Activated naive CD4-positive, alpha-beta T cell treated with anti-CD3 and anti-CD28 coated beads for 36 hours (primary cell): ENCODE measurements at regions not wholly inside any gene's neighbourhood (a gene's known extent, or its start where the extent isn't known, plus 50 kb on each side); places are given as distances from the start of the nearest gene placed in this dataset.

Experiments
- CTCF ChIA-PET: fragments of 350-600 bp; sonication (Branson Sonifier 250); formaldehyde crosslinking; loops from one replicate; lab custom pipeline; 2021; ENCODE audit warnings: antibody characterized with exemption; lab: Charles Lee
- DNase-seq: peaks from one replicate; pipeline ENCODE4 v3.0.0-alpha.2; 2020
- H3K27ac Mint-ChIP-seq: one replicate; pipeline ENCODE4 v1.8.0; 2021; ENCODE audit warnings: mild to moderate bottlenecking, mixed read lengths
- H3K27me3 Mint-ChIP-seq: one replicate; pipeline ENCODE4 v1.8.0; 2021; ENCODE audit warnings: low read depth, mixed read lengths
- H3K36me3 Mint-ChIP-seq: one replicate; pipeline ENCODE4 v1.8.0; 2021; ENCODE audit warnings: low read depth, mixed read lengths
- H3K4me1 Mint-ChIP-seq: one replicate; pipeline ENCODE4 v1.8.0; 2021; ENCODE audit warnings: low read depth, mixed read lengths
- H3K4me3 Mint-ChIP-seq: one replicate; pipeline ENCODE4 v1.8.0; 2021; ENCODE audit warnings: mild to moderate bottlenecking, moderate library complexity, mixed read lengths
- H3K9me3 Mint-ChIP-seq: one replicate; pipeline ENCODE4 v1.8.0; 2021; ENCODE audit warnings: mixed read lengths
- intact Hi-C: fragments of 100-400 bp; cut with micrococcal nuclease; formaldehyde crosslinking; loops from one replicate; pipeline ENCODE4 v1.15.1; 2023

DNA sequence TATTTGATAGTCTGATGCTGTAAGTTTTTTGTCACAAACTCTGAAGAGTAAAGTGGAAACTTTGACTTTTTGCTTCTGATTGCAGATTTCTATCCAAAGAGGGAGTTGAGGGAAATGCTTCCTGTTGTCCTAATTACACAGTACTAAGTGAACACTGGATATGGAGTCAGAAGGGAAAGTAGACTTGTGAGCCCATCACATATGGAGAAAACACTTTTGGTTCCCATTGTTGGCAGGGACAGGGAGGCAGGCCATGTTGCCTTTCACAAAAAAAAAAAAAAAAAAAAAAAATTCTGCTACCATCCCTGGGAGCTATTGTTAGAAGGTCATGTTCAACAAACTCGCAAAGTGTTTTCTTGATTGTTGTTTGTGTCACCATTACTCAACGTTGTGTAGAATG lies 144.3 kb downstream of the RPIA start:
- no peak overlapping the region for H3K4me3 Mint-ChIP-seq
- CTCF ChIA-PET: interaction anchor here (1.1 kb wide), 1 partner anchor 45 kb away, joined by 3 read pairs; no protein-coding TSS in a partner anchor
- intact Hi-C loops: no loop called here
- no peak for DNase-seq
- no peak overlapping the region for H3K27ac Mint-ChIP-seq
- H3K4me1 Mint-ChIP-seq: no peaks in the 10 kb centered on the region
- H3K36me3 Mint-ChIP-seq: no peaks in the 10 kb centered on the region
- no peaks in the 10 kb centered on the region for H3K27me3 Mint-ChIP-seq
- H3K9me3 Mint-ChIP-seq: no peaks in the 10 kb centered on the region

DNA sequence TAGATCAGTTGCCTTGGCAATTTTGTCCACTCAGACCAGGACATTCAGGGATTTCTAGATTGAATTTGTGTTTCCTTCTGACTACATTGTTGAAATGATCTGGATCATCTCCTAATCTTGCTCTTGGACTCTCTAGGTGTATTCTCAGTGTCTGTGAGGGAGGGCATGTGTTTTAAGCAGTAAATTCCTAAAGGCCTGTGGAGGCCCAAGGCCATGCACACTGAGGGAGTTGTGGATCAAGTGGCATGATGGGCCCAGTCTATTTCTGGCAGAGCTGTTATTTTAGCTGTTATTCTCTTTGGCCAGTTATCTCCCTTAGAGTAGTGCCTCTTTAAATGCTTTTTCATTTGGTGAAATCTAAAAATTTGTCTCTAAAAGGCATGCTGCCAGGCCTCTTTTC lies 144.9 kb downstream of the RPIA start:
- Mint-ChIP-seq H3K27me3 (no peaks in the 10 kb centered on the region), H3K36me3 (no peaks in the 10 kb centered on the region), H3K9me3 (no peaks in the 10 kb centered on the region), H3K4me3 (no peak overlapping the region), H3K4me1 (no peaks in the 10 kb centered on the region), H3K27ac (no peak overlapping the region)
- DNase-seq: no peak
- intact Hi-C loops: no loop called here
- CTCF ChIA-PET: no interaction called here

DNA sequence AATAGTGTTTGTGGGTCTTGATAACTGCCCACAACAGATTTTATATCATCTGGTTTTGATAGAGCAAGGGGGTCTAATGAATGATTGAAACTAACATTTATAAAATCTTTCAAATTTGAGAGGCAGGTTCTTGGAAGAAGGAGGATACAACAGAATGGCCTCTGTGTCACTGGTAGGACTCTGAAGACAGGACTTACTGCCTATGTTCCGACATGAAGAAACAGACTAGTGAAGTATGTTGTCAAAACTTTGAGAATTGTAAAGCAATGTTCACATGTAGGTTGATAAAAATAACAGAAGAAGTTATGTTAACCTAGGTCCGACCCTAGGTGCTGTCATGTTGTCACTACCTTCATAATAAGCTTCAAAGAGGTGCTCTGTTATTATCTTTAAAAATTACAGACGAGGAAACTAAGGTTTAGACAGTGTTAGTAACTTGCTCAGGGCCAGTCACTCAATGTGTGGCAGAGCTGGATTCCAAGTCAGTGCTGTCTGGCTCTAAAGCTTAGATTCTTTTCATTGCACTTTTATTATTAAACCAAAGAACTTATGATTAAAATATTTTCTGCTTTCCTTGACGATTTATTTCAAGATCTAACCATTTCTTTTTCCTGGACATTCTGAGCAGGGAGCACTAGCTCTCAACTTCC lies 146.2 kb downstream of the RPIA start:
- no peak for DNase-seq
- Mint-ChIP-seq H3K4me1 (no peaks in the 10 kb centered on the region), H3K4me3 (no peak overlapping the region), H3K27ac (no peak overlapping the region), H3K9me3 (no peaks in the 10 kb centered on the region), H3K27me3 (no peaks in the 10 kb centered on the region), H3K36me3 (no peaks in the 10 kb centered on the region)
- CTCF ChIA-PET: interaction anchor here (1.6 kb wide), 1 partner anchor 43 kb away, joined by 9 read pairs; no protein-coding TSS in a partner anchor
- intact Hi-C loops: no loop called here

DNA sequence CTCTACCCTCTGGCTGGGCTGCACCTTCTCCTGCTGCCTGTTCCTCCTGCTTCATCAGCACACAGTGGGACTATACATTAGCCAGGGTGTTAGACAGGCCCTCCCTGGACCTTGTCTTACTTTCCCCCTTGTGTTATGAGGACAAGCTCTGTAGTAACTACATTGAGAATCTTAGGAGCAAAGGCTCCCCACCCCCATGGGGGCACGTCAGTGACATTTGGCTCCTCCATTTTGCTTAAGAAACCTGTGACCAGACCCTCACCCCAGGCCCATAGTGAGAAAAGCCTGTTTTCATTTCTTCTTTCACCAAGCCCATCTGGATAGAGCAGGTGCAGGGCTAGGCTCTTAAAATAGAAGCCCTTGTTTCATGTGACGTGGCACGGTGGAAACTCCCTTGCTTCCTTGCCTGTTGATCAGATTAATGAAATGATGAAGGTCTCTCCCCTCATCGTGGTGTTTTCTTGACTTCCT lies 146.7 kb downstream of the RPIA start:
- CTCF ChIA-PET: interaction anchor here (1.6 kb wide), 1 partner anchor 42 kb away, joined by 9 read pairs; no protein-coding TSS in a partner anchor
- no peaks in the 10 kb centered on the region for H3K9me3 Mint-ChIP-seq
- intact Hi-C loops: no loop called here
- H3K36me3 Mint-ChIP-seq: no peaks in the 10 kb centered on the region
- H3K27ac Mint-ChIP-seq: no peak overlapping the region
- no peaks in the 10 kb centered on the region for H3K4me1 Mint-ChIP-seq
- peak; percentile 38 for DNase-seq
- H3K27me3 Mint-ChIP-seq: no peaks in the 10 kb centered on the region
- no peak overlapping the region for H3K4me3 Mint-ChIP-seq

DNA sequence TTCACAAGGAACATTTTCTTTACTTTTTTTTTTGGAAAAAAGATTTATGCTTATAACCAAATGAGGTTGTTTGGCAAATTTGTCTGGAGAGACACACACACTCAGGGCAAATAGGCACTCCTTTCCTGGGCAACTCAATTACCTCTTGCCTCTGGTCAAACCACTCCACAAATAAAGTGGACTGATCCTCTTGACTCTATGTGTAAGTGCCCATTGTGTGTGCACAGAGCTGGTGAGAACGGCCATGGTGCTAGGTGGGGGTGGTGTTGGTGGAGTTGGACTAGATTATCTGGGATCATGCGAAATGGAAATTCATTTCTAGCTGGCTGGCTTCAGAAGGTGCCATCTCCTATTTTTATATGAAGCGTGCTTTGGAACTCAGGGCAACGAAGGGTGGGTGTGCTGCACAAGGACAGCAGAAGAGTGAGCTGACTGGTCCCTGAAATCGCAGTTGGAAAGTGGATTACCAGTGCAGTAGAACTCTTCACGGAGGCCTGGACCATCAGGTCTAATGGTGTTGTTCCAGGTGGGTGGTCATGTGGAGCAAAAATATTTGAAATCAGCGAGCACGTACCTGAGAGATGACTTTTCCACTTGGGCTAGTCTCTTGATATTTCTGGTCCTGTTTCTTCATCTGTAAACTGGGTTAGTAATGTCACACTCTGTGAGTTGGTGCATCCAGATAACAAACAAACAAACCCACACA lies 149.9 kb downstream of the RPIA start:
- intact Hi-C loops: no loop called here
- no peaks in the 10 kb centered on the region for H3K9me3 Mint-ChIP-seq
- H3K27ac Mint-ChIP-seq: no peak overlapping the region
- no peaks in the 10 kb centered on the region for H3K36me3 Mint-ChIP-seq
- CTCF ChIA-PET: interaction anchor here (0.9 kb wide), 1 partner anchor 109 kb away, joined by 3 read pairs; no protein-coding TSS in a partner anchor
- no peaks in the 10 kb centered on the region for H3K4me1 Mint-ChIP-seq
- H3K4me3 Mint-ChIP-seq: no peak overlapping the region
- no peaks in the 10 kb centered on the region for H3K27me3 Mint-ChIP-seq
- no peak for DNase-seq

DNA sequence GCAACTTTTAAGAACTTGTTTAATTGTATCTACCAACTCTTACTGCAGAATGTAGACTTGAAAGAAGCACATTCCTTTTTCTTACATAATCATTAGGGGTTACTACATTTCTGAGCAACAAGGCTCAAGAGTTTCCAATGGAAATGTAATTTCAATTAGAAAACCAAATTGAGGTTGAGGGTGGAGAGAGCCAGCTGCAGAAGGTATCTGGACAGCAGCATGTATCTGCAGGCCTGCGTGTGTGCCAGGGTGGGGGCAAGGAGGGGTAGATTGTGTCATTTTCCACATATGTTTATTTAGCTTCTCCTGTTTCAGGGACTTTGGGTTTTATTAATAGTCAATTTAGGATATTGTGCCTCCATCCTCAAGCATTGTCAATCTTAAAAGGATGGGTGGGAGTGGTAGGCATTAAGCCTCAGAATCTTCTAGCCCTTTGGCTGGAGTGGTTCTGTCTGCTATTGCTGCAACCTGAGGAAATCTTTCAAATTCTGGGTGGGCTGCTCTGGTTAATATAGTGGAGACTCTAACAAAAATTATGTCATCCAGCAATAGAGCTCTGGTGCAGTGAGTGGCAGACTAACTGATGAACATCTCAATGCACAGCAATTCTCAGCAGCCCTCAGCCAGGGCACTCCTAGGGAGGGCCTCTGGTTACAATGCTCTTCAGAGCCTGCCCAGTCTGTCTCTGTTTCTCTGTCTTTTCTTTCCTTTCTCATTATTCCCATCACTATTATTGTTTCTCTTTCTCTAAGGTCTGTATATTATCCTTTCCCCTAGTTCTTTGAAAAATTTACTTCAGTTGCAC lies 151.4 kb downstream of the RPIA start:
- CTCF ChIA-PET: no interaction called here
- intact Hi-C loops: no loop called here
- Mint-ChIP-seq H3K9me3 (no peaks in the 10 kb centered on the region), H3K27ac (no peak overlapping the region), H3K27me3 (peaks cover 2% of the 10 kb centered on the region), H3K4me3 (no peak overlapping the region), H3K36me3 (no peaks in the 10 kb centered on the region), H3K4me1 (no peaks in the 10 kb centered on the region)
- no peak for DNase-seq

DNA sequence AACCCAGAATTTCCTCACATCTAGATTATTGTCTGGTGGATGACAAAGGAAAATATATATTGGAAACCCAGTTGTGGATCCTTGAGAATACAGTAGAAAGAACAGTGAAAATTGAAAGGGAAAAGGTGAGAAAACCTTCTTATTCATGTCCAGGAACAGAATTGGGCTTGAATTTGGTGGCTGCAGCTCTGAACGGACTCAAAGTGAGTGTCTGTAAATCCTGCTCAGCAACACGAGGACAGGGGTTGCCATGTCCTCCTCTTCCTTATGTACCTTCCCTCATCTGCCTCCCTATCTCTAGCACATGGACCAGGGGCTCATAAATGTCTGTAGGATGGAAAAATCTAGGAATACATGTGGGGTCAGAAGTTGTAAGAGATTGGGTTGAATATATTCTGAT lies 152.2 kb downstream of the RPIA start:
- intact Hi-C loops: no loop called here
- H3K9me3 Mint-ChIP-seq: no peaks in the 10 kb centered on the region
- peaks cover 2% of the 10 kb centered on the region for H3K27me3 Mint-ChIP-seq
- DNase-seq: no peak
- H3K36me3 Mint-ChIP-seq: no peaks in the 10 kb centered on the region
- no peaks in the 10 kb centered on the region for H3K4me1 Mint-ChIP-seq
- no peak overlapping the region for H3K27ac Mint-ChIP-seq
- CTCF ChIA-PET: no interaction called here
- no peak overlapping the region for H3K4me3 Mint-ChIP-seq

DNA sequence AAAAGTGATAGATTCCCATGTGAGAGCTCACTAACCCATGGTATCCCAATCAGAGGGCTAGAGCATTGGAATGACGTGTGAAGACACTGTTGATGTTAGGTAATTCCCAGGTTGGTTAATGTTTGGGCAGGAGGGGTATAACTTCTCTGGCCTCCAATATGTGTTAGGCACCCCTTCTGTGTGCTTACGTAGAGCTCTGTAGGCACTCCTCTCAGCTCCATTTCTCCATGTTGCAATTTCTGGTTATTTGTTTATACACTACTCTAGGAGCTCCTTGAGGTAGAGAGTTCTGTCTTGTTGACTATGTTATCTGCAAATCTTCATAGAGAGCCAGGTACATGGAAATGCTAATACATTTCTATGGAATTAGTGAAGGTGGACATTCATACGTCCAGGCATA lies 153.5 kb downstream of the RPIA start:
- Mint-ChIP-seq H3K9me3 (no peaks in the 10 kb centered on the region), H3K27me3 (peaks cover 2% of the 10 kb centered on the region), H3K27ac (no peak overlapping the region), H3K4me3 (no peak overlapping the region), H3K36me3 (no peaks in the 10 kb centered on the region), H3K4me1 (no peaks in the 10 kb centered on the region)
- DNase-seq: no peak
- intact Hi-C loops: no loop called here
- CTCF ChIA-PET: no interaction called here

DNA sequence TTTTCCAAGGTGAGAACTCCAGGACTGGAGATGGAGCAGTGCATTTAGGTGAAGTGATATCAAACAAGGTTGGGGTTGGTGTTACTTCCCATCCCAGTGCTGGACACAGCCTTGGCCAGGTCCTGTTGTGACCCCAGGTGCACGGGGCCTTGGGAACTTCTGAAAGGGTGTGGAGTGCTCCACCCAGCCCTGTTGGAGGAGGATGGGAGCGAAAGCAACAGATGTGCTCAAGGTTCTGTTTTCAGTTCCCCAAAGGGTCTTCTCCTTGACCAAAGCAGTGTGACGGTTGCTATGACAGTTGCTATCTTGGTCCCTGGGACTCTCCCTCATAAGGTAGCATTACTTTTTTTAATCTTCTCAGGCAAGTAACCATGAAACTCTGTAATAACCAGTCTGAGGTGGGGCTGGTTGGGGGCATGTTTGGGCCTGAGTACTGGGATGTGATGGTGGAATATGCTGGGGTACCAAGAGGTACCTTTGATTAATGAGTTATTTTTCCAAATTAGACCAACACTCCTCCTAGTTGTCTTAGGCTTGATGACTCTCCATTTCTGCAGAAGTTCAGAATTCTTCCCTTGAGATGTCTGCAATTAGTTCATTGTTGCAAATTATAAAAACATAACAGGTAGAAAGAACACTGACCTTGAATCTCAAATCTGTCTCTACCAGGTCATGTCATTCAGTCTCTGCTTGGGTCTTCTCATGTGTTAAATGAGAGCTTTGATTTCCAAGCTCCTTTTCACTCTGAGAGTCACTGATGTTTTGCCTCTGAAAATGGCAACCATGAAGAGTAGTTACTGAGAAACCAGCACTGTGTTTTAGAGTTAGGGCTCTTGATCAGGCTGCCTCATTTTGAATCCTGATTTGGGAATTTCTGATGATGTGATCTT lies 154.5 kb downstream of the RPIA start:
- Mint-ChIP-seq H3K4me3 (no peak overlapping the region), H3K27me3 (peaks cover 2% of the 10 kb centered on the region), H3K4me1 (no peaks in the 10 kb centered on the region), H3K36me3 (no peaks in the 10 kb centered on the region), H3K27ac (no peak overlapping the region), H3K9me3 (no peaks in the 10 kb centered on the region)
- CTCF ChIA-PET: interaction anchor here (0.7 kb wide), 1 partner anchor 28 kb away, joined by 4 read pairs; no protein-coding TSS in a partner anchor
- intact Hi-C loops: no loop called here
- no peak for DNase-seq

DNA sequence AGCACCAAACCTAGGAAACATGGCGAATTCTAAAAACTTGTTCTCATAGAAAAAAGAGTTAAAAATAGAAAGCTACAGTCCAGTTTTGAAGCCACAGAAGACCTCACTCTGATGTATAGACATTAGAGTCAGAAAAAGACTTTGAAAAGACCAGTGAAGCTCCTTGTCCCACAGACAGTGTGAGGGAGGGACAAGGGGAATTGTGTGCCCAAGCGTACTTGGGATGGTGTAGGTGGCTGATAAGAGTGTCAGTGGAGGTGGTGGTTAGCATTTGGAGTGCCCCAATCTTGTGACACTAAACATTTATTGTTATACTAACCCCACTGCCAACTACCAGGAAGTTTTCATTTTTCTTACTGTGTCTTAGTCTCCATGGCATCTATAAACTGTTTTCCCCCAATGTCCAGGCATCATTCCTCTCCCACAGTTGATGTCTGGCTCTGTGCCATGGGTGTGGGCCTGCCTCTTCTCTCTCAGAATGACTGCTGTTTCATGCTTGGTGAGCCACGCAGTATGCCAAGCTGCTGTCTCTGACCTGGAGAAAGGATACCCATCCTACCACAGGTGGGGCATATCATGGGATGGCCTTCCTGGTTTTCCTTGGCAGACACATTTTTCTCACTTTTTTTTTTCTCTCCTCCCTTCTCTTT lies 161.4 kb downstream of the RPIA start:
- no peaks in the 10 kb centered on the region for H3K9me3 Mint-ChIP-seq
- H3K27ac Mint-ChIP-seq: no peak overlapping the region
- H3K27me3 Mint-ChIP-seq: no peaks in the 10 kb centered on the region
- intact Hi-C loops: no loop called here
- DNase-seq: no peak
- CTCF ChIA-PET: interaction anchor here (1.5 kb wide), 1 partner anchor 21 kb away, joined by 6 read pairs; no protein-coding TSS in a partner anchor
- H3K36me3 Mint-ChIP-seq: no peaks in the 10 kb centered on the region
- H3K4me3 Mint-ChIP-seq: no peak overlapping the region
- no peaks in the 10 kb centered on the region for H3K4me1 Mint-ChIP-seq

DNA sequence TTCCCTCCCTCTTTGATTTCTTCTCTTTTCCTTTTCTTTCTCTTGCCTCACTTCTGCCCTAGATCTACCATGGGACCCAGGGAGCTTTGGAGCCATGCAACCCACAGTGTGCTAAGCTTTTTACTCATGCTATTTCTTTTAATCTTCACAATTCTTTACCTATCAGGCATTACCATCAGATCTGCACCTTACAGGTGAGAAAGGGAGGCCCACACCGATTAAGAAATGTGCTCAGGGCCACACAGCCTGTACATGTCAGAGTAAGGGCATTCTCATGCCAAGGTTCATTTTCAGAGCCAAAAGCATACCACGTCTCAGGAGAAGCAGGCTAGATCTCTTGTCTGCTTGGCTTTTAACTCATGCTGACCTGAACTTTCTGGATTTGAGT lies 161.9 kb downstream of the RPIA start:
- Mint-ChIP-seq H3K9me3 (no peaks in the 10 kb centered on the region), H3K27me3 (no peaks in the 10 kb centered on the region), H3K27ac (no peak overlapping the region), H3K4me3 (no peak overlapping the region), H3K36me3 (no peaks in the 10 kb centered on the region), H3K4me1 (no peaks in the 10 kb centered on the region)
- intact Hi-C loops: no loop called here
- DNase-seq: no peak
- CTCF ChIA-PET: no interaction called here
